AG04450 (cell line): ENCODE measurements at regions not wholly inside any gene's neighbourhood (a gene's known extent, or its start where the extent isn't known, plus 50 kb on each side); places are given as distances from the start of the nearest gene placed in this dataset.
"Not testable (repeated sequence)": the region's sequence is repeated elsewhere in the genome, so short reads cannot be mapped to it uniquely, and the experiment has no call there.

Experiments
- CTCF ChIA-PET: fragments of 300-600, 350-600 bp; formaldehyde crosslinking; extraction: SDS; loops from one replicate; lab custom pipeline; 2022; ENCODE audit warnings: antibody characterized with exemption, inconsistent platforms; lab: Charles Lee
- POLR2A ChIA-PET: fragments of 350-600 bp; formaldehyde crosslinking; extraction: SDS; loops from one replicate; lab custom pipeline; 2021; ENCODE audit warnings: antibody characterized with exemption, inconsistent platforms; lab: Yijun Ruan, JAX
- DNase-seq: peaks from one replicate; pipeline ENCODE4 v3.0.0-alpha.2; 2011; ENCODE audit warnings: low read depth, low spot score
- H3K27ac ChIP-seq: one replicate; pipeline ENCODE4 v1.5.1; 2012; ENCODE audit warnings: low read depth, low read length, control low read depth
- H3K27me3 ChIP-seq: one replicate; pipeline ENCODE4 v1.6.0; 2012; ENCODE audit warnings: low read length; ENCODE audit not compliant: control insufficient read depth, insufficient read depth
- H3K4me3 ChIP-seq: 2 replicates; pipeline ENCODE4 v1.5.1; 2011; ENCODE audit warnings: mild to moderate bottlenecking, low read depth, low read length, control low read depth
- H3K9me3 ChIP-seq: 2 replicates; pipeline ENCODE4 v1.5.1; 2012; ENCODE audit warnings: low read length; ENCODE audit not compliant: control insufficient read depth, insufficient read depth
- CTCF ChIP-seq: IDR thresholded peaks from 2 replicates; pipeline ENCODE4 v1.5.1; 2011; ENCODE audit warnings: low read depth, low read length, control low read depth, inconsistent platforms

- ChIA-PET POLR2A (no interaction called here), CTCF (interaction anchor here (0.7 kb wide), 1 partner anchor 10 kb away, joined by 3 read pairs; no protein-coding TSS in a partner anchor)
- H3K4me3 ChIP-seq, result no peak overlapping the region
- TF ChIP-seq CTCF, result no peak
- DNase-seq, result no peak
- H3K9me3 ChIP-seq, result 0 out of 2 replicates have a peak, but pooled peaks cover 2% of the 10 kb centered on the region
- no peak overlapping the region for H3K27ac ChIP-seq
- H3K27me3 ChIP-seq, result no peaks in the 10 kb centered on the region
These were observed 79.7 kb upstream of the SSBP2 start for GRCh38 chr5:81830596-81830995.

- DNase-seq, result no peak
- Histone ChIP-seq H3K4me3 (no peak overlapping the region), H3K9me3 (0 out of 2 replicates have a peak, but pooled peaks cover 2% of the 10 kb centered on the region), H3K27ac (no peak overlapping the region), H3K27me3 (no peaks in the 10 kb centered on the region)
- no peak for TF ChIP-seq CTCF
- CTCF ChIA-PET, result no interaction called here
- POLR2A ChIA-PET, result no interaction called here
These were observed 78.3 kb upstream of the SSBP2 start for GRCh38 chr5:81829242-81829641.

GRCh38 chr5:81827500-81827899 lies 76.6 kb upstream of the SSBP2 start:
- no peak overlapping the region for H3K4me3 ChIP-seq
- ChIA-PET POLR2A (no interaction called here), CTCF (interaction anchor here (0.5 to 1.0 kb wide), 3 partner anchors 12 to 424 kb away, joined by 4 read pairs; no protein-coding TSS in a partner anchor)
- peaks cover 6% of the 10 kb centered on the region; the same call in 1 of the 2 replicates for H3K9me3 ChIP-seq
- H3K27me3 ChIP-seq, result no peaks in the 10 kb centered on the region
- H3K27ac ChIP-seq, result no peak overlapping the region
- no peak for TF ChIP-seq CTCF
- DNase-seq, result no peak

GRCh38 chr5:81826128-81826527 lies 75.2 kb upstream of the SSBP2 start:
- POLR2A ChIA-PET, result no interaction called here
- Histone ChIP-seq H3K4me3 (no peak overlapping the region), H3K27ac (no peak overlapping the region), H3K27me3 (no peaks in the 10 kb centered on the region), H3K9me3 (peaks cover 6% of the 10 kb centered on the region; the same call in 1 of the 2 replicates)
- CTCF ChIA-PET, result interaction anchor here (0.8 to 1.8 kb wide), 2 partner anchors 13 to 39 kb away, joined by 4 to 8 read pairs; no protein-coding TSS in a partner anchor
- no peak for TF ChIP-seq CTCF
- DNase-seq, result no peak

GRCh38 chr5:81825237-81825636 lies 74.3 kb upstream of the SSBP2 start:
- H3K9me3 ChIP-seq, result peaks cover 6% of the 10 kb centered on the region; the same call in 1 of the 2 replicates
- no peak overlapping the region for H3K4me3 ChIP-seq
- H3K27ac ChIP-seq, result no peak overlapping the region
- no peak for TF ChIP-seq CTCF
- H3K27me3 ChIP-seq, result no peaks in the 10 kb centered on the region
- DNase-seq, result peak; percentile 11
- ChIA-PET CTCF (interaction anchor here (0.8 to 1.8 kb wide), 2 partner anchors 14 to 38 kb away, joined by 4 to 8 read pairs; no protein-coding TSS in a partner anchor), POLR2A (interaction anchor here (1.4 kb wide), 1 partner anchor 27 kb away, joined by 3 read pairs; no protein-coding TSS in a partner anchor)

GRCh38 chr5:81823736-81824135 lies 72.8 kb upstream of the SSBP2 start:
- DNase-seq, H3K9me3 ChIP-seq, H3K27ac ChIP-seq, H3K27me3 ChIP-seq, POLR2A ChIA-PET, H3K4me3 ChIP-seq: not testable (repeated sequence)
- CTCF ChIA-PET, result interaction anchor here (1.1 kb wide), 1 partner anchor 14 kb away, joined by 4 read pairs; no protein-coding TSS in a partner anchor
